GM23338 (cell line): ENCODE measurements at regions not wholly inside any gene's neighbourhood (a gene's known extent, or its start where the extent isn't known, plus 50 kb on each side); places are given as distances from the start of the nearest gene placed in this dataset.
"Not testable (repeated sequence)": the region's sequence is repeated elsewhere in the genome, so short reads cannot be mapped to it uniquely, and the experiment has no call there.

Experiments used
- ATAC-seq: fragments of 200-7000 bp; cut with Tn5 transposase; 3 replicates; pipeline ENCODE4 v1.9.1; 2020
- DNase-seq: peaks from one replicate; pipeline ENCODE4 v3.0.0-alpha.2; 2015; ENCODE audit warnings: low spot score
- H2AFZ ChIP-seq: fragments of 200-600 bp; sonication (generic); 2 replicates; pipeline ENCODE4 v1.8.0; 2016; ENCODE audit warnings: antibody characterized with exemption, mild to moderate bottlenecking, moderate library complexity
- H3F3A ChIP-seq: fragments of 200-600 bp; sonication (generic); replicated peaks from 2 replicates; pipeline ENCODE4 v1.8.0; 2017; ENCODE audit warnings: antibody characterized with exemption, mixed run types, low read depth
- H3K27ac ChIP-seq: fragments of 200-600 bp; sonication (generic); 2 replicates; pipeline ENCODE4 v1.6.1; 2016; ENCODE audit warnings: low read depth
- H3K27me3 ChIP-seq: fragments of 200-600 bp; sonication (generic); 2 replicates; pipeline ENCODE4 v1.8.0; 2016; ENCODE audit warnings: mild to moderate bottlenecking, mixed run types, moderate library complexity; ENCODE audit not compliant: insufficient read depth
- H3K36me3 ChIP-seq: fragments of 200-600 bp; sonication (generic); 2 replicates; pipeline ENCODE4 v1.8.0; 2016; ENCODE audit warnings: mild to moderate bottlenecking; ENCODE audit not compliant: insufficient read depth
- H3K4me1 ChIP-seq: fragments of 200-600 bp; sonication (generic); 2 replicates; pipeline ENCODE4 v1.8.0; 2016; ENCODE audit warnings: mild to moderate bottlenecking, moderate library complexity; ENCODE audit not compliant: insufficient read depth
- H3K4me2 ChIP-seq: fragments of 200-600 bp; sonication (generic); 2 replicates; pipeline ENCODE4 v1.7.1; 2017; ENCODE audit warnings: mixed run types
- H3K4me3 ChIP-seq: fragments of 200-600 bp; sonication (generic); 2 replicates; pipeline ENCODE4 v1.6.1; 2016; ENCODE audit warnings: mixed run types
- H3K79me2 ChIP-seq: fragments of 200-600 bp; sonication (generic); replicated peaks from 2 replicates; pipeline ENCODE4 v1.8.0; 2017; ENCODE audit warnings: mild to moderate bottlenecking; ENCODE audit not compliant: insufficient read depth
- H3K9me2 ChIP-seq: fragments of 200-600 bp; sonication (generic); 2 replicates; pipeline ENCODE4 v1.8.0; 2017; ENCODE audit not compliant: insufficient read depth
- H4K20me1 ChIP-seq: fragments of 200-600 bp; sonication (generic); replicated peaks from 2 replicates; pipeline ENCODE4 v1.8.0; 2017; ENCODE audit warnings: mild to moderate bottlenecking; ENCODE audit not compliant: insufficient read depth
- H3K27ac Mint-ChIP-seq: 2 replicates; pipeline ENCODE4 v1.8.0; 2020; ENCODE audit warnings: inconsistent platforms, mild to moderate bottlenecking, moderate library complexity, mixed read lengths
- H3K27me3 Mint-ChIP-seq: 3 replicates; pipeline ENCODE4 v1.8.0; 2022; ENCODE audit warnings: low read depth, mild to moderate bottlenecking, moderate library complexity, mixed read lengths, inconsistent platforms; ENCODE audit not compliant: insufficient read depth, poor library complexity
- H3K36me3 Mint-ChIP-seq: 3 replicates; pipeline ENCODE4 v1.8.0; 2021; ENCODE audit warnings: low read depth, mild to moderate bottlenecking, inconsistent platforms, moderate library complexity, mixed read lengths
- H3K4me1 Mint-ChIP-seq: 3 replicates; pipeline ENCODE4 v1.8.0; 2020; ENCODE audit warnings: mild to moderate bottlenecking, inconsistent platforms, mixed read lengths
- H3K4me3 Mint-ChIP-seq: 3 replicates; pipeline ENCODE4 v1.8.0; 2021; ENCODE audit warnings: moderate library complexity, mild to moderate bottlenecking, inconsistent platforms, mixed read lengths
- H3K9me3 Mint-ChIP-seq: 3 replicates; pipeline ENCODE4 v1.8.0; 2020; ENCODE audit warnings: moderate library complexity, mild to moderate bottlenecking, inconsistent platforms, mixed read lengths
- EZH2phosphoT487 ChIP-seq: fragments of 200-600 bp; sonication (generic); IDR thresholded peaks from one replicate; pipeline ENCODE4 v1.8.1; 2018; ENCODE audit warnings: antibody characterized with exemption; ENCODE audit not compliant: unreplicated experiment
- NANOG ChIP-seq: IDR thresholded peaks from 2 replicates; pipeline ENCODE4 v1.6.1; 2016; ENCODE audit warnings: antibody characterized with exemption, borderline replicate concordance
- POLR2AphosphoS5 ChIP-seq: IDR thresholded peaks from 2 replicates; pipeline ENCODE4 v1.6.1; 2016; ENCODE audit warnings: antibody characterized with exemption, low read depth
- STAT1 ChIP-seq: IDR thresholded peaks from one replicate; pipeline ENCODE4 v1.6.1; 2016; ENCODE audit warnings: antibody characterized with exemption; ENCODE audit not compliant: unreplicated experiment
- ZNF114 ChIP-seq: fragments of 250-450 bp; sonication (Bioruptor Pico); IDR thresholded peaks from 2 replicates; pipeline ENCODE4 v1.5.0; 2020; ENCODE audit warnings: mild to moderate bottlenecking, moderate library complexity
- TF ChIP-seq, protein P1 (sequence below), 2 experiments: fragments of 200-600 bp in 1 of 2; sonication (generic) in 1 of 2; conservative IDR thresholded peaks; 2 replicates each; pipeline versions ENCODE4 v1.5.1 to v1.6.1; 2016 to 2017; ENCODE audit warnings: antibody characterized with exemption in 2 of 2, low read depth in 2 of 2, mild to moderate bottlenecking in 2 of 2, moderate library complexity in 1 of 2
- TF ChIP-seq, protein P2 (sequence below): IDR thresholded peaks from 2 replicates; pipeline ENCODE4 v1.6.1; 2016; ENCODE audit warnings: antibody characterized with exemption

DNA sequence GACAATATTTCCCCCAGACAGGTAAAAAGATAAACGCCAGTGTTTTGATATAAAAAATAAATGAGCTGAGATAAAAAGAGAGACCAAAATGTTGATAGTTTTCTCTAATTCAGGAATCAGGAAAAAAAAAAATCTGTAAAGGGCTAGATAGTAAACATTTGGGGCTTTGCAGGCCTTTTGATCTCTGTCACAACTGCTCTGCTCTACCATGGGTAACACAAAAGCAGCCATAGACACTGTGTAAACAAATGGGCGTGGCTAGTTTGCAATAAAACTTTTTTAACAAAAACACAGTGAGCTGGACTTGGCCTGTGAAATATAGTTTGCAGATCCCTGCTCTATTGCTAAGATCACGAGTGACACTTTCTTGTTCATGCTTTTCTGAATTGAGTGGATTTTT lies 219.1 kb upstream of the STXBP5 start (continued):
- TF ChIP-seq, protein P1, sequence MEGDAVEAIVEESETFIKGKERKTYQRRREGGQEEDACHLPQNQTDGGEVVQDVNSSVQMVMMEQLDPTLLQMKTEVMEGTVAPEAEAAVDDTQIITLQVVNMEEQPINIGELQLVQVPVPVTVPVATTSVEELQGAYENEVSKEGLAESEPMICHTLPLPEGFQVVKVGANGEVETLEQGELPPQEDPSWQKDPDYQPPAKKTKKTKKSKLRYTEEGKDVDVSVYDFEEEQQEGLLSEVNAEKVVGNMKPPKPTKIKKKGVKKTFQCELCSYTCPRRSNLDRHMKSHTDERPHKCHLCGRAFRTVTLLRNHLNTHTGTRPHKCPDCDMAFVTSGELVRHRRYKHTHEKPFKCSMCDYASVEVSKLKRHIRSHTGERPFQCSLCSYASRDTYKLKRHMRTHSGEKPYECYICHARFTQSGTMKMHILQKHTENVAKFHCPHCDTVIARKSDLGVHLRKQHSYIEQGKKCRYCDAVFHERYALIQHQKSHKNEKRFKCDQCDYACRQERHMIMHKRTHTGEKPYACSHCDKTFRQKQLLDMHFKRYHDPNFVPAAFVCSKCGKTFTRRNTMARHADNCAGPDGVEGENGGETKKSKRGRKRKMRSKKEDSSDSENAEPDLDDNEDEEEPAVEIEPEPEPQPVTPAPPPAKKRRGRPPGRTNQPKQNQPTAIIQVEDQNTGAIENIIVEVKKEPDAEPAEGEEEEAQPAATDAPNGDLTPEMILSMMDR (conservative IDR thresholded peaks at IDR 0.05; ENCODE audit: low read depth in 2 of 2), result no peak
- TF ChIP-seq NANOG, result no peak
- no peak for TF ChIP-seq POLR2AphosphoS5

DNA sequence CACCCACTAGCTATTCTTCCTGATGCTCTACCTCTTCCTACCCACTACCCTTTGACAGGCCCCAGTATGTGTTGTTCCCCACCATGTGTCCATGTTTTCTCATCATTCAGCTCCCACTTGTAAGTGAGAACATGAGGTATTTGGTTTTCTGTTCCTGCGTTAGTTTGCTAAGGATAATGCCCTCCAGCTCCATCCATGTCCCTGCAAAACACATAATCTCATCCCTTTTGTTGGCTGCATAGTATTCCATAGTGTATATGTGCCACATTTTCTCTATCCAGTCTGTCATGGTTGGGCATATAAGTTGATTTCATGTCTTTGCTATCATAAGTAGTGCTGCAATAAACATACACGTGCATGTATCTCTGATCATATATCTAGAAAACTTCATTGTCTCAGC lies 218.3 kb upstream of the STXBP5 start:
- Mint-ChIP-seq H3K27me3 (peaks cover 2% of the 10 kb centered on the region), H3K4me1 (0 out of 3 replicates have a peak, but pooled peaks cover 3% of the 10 kb centered on the region), H3K9me3 (no peaks in the 10 kb centered on the region), H3K27ac (no peak overlapping the region), H3K4me3 (no peak overlapping the region), H3K36me3 (no peaks in the 10 kb centered on the region)
- DNase-seq (no peak), ATAC-seq (no peak)
- no peaks in the 10 kb centered on the region for H3K9me2 ChIP-seq
- H3K27me3 ChIP-seq, result no peaks in the 10 kb centered on the region
- H3F3A ChIP-seq, result no peaks in the 10 kb centered on the region
- H3K27ac ChIP-seq, result no peak overlapping the region
- no peak overlapping the region for H3K4me3 ChIP-seq
- no peaks in the 10 kb centered on the region for H3K79me2 ChIP-seq
- H3K4me2 ChIP-seq, result no peak overlapping the region
- no peaks in the 10 kb centered on the region for H3K4me1 ChIP-seq
- no peak for TF ChIP-seq STAT1
- no peak for TF ChIP-seq EZH2phosphoT487
- TF ChIP-seq, protein P1 (conservative IDR thresholded peaks at IDR 0.05; ENCODE audit: low read depth in 2 of 2), result no peak
- H4K20me1 ChIP-seq, result no peaks in the 10 kb centered on the region
- no peak overlapping the region for H2AFZ ChIP-seq
- H3K36me3 ChIP-seq, result no peaks in the 10 kb centered on the region

DNA sequence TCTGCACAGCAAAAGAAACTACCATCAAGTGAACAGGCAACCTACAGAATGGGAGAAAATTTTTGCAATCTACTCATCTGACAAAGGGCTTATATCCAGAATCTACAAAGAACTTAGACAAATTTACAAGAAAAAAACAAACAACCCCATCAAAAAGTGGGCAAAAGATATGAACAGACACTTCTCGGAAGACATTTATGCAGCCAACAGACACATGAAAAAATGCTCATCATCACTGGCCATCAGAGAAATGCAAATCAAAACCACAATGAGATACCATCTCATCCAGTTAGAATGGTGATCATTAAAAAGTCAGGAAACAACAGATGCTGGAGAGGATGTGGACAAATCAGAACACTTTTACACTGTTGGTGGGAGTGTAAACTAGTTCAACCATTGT lies 216.3 kb upstream of the STXBP5 start:
- not testable (repeated sequence) for H3K9me2 ChIP-seq, H3K27me3 ChIP-seq, H3K4me3 Mint-ChIP-seq, H3K9me3 Mint-ChIP-seq, H3K79me2 ChIP-seq, H2AFZ ChIP-seq, H4K20me1 ChIP-seq, H3K36me3 ChIP-seq, ATAC-seq, H3K4me2 ChIP-seq, H3K27ac ChIP-seq, H3K4me3 ChIP-seq, H3K4me1 ChIP-seq, H3F3A ChIP-seq, H3K4me1 Mint-ChIP-seq, H3K36me3 Mint-ChIP-seq, H3K27ac Mint-ChIP-seq, H3K27me3 Mint-ChIP-seq, DNase-seq

DNA sequence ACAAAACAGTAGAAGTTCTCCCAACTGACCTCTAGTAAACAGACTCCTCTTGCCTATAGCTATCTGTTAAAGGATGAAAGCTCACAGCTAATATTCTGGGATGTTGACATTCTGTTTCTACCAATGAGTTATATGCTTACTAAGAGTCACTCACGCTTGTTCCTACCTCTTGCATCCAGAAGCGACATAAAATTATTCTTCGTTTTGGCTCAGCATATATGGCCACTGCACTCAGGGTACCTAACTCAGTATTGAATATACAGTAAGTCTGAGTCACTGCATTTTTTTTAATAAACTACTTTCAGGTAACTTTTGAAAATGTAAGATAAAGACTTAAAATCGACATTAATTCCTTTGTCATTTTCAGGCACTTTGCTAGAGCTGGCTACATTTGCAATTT lies 214.4 kb upstream of the STXBP5 start:
- H3K4me1 ChIP-seq, result no peaks in the 10 kb centered on the region
- no peak overlapping the region for H3K4me3 Mint-ChIP-seq
- H3K27me3 ChIP-seq, result no peaks in the 10 kb centered on the region
- H3K4me2 ChIP-seq, result no peak overlapping the region
- H3K9me3 Mint-ChIP-seq, result no peaks in the 10 kb centered on the region
- H3K27ac ChIP-seq, result no peak overlapping the region
- no peaks in the 10 kb centered on the region for H4K20me1 ChIP-seq
- ATAC-seq, result no peak
- H3F3A ChIP-seq, result no peaks in the 10 kb centered on the region
- DNase-seq, result no peak
- no peak overlapping the region for H3K4me3 ChIP-seq
- no peaks in the 10 kb centered on the region for H3K27me3 Mint-ChIP-seq
- H3K9me2 ChIP-seq, result no peaks in the 10 kb centered on the region
- H3K4me1 Mint-ChIP-seq, result no peaks in the 10 kb centered on the region
- H3K79me2 ChIP-seq, result no peaks in the 10 kb centered on the region
- no peak overlapping the region for H3K27ac Mint-ChIP-seq
- no peak overlapping the region for H2AFZ ChIP-seq
- no peaks in the 10 kb centered on the region for H3K36me3 Mint-ChIP-seq
- no peaks in the 10 kb centered on the region for H3K36me3 ChIP-seq
- TF ChIP-seq NANOG (no peak), STAT1 (no peak), ZNF114 (CRISPR knock-in tag) (no peak)
- TF ChIP-seq, protein P1 (conservative IDR thresholded peaks at IDR 0.05; ENCODE audit: low read depth in 2 of 2), result no peak
- TF ChIP-seq, protein P2, sequence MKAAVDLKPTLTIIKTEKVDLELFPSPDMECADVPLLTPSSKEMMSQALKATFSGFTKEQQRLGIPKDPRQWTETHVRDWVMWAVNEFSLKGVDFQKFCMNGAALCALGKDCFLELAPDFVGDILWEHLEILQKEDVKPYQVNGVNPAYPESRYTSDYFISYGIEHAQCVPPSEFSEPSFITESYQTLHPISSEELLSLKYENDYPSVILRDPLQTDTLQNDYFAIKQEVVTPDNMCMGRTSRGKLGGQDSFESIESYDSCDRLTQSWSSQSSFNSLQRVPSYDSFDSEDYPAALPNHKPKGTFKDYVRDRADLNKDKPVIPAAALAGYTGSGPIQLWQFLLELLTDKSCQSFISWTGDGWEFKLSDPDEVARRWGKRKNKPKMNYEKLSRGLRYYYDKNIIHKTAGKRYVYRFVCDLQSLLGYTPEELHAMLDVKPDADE, result no peak
